H9 (cell line): ENCODE measurements at regions not wholly inside any gene's neighbourhood (a gene's known extent, or its start where the extent isn't known, plus 50 kb on each side); places are given as distances from the start of the nearest gene placed in this dataset.

ENCODE experiments used
- DNase-seq: peaks from one replicate; pipeline ENCODE4 v3.0.0-alpha.2; 2017
- H2AFZ ChIP-seq: one replicate; pipeline ENCODE4 v1.6.1; 2013; ENCODE audit warnings: mild to moderate bottlenecking, low read length, control low read depth, moderate library complexity
- H2AK5ac ChIP-seq: 2 replicates; pipeline ENCODE4 v1.6.1; 2013; ENCODE audit warnings: low read length, control low read depth, mixed read lengths; ENCODE audit not compliant: insufficient read length
- H2BK120ac ChIP-seq: one replicate; pipeline ENCODE4 v1.6.1; 2013; ENCODE audit warnings: low read depth, mild to moderate bottlenecking, low read length, control low read depth, inconsistent platforms; ENCODE audit not compliant: poor library complexity, severe bottlenecking
- H2BK12ac ChIP-seq: 2 replicates; pipeline ENCODE4 v1.6.1; 2013; ENCODE audit warnings: low read length, control low read depth, mixed read lengths, low read depth; ENCODE audit not compliant: insufficient read length
- H2BK15ac ChIP-seq: 2 replicates; pipeline ENCODE4 v1.6.1; 2013; ENCODE audit warnings: low read depth, low read length, control low read depth
- H2BK20ac ChIP-seq: one replicate; pipeline ENCODE4 v1.6.1; 2013; ENCODE audit warnings: low read depth, mild to moderate bottlenecking, low read length, control low read depth, inconsistent platforms; ENCODE audit not compliant: poor library complexity, severe bottlenecking
- H2BK5ac ChIP-seq: 2 replicates; pipeline ENCODE4 v1.6.1; 2013; ENCODE audit warnings: low read length, control low read depth, mixed read lengths; ENCODE audit not compliant: insufficient read length
- H3K14ac ChIP-seq: 2 replicates; pipeline ENCODE4 v1.6.1; 2013; ENCODE audit warnings: low read length, control low read depth; ENCODE audit not compliant: insufficient read depth
- H3K18ac ChIP-seq: 2 replicates; pipeline ENCODE4 v1.6.1; 2013; ENCODE audit warnings: low read depth, mild to moderate bottlenecking, mixed read lengths, low read length, control low read depth; ENCODE audit not compliant: insufficient read length
- H3K23ac ChIP-seq: 2 replicates; pipeline ENCODE4 v1.6.1; 2013; ENCODE audit warnings: low read length, control low read depth, mixed read lengths, low read depth; ENCODE audit not compliant: insufficient read length
- H3K23me2 ChIP-seq: 2 replicates; pipeline ENCODE4 v1.6.1; 2013; ENCODE audit warnings: low read depth, mild to moderate bottlenecking, mixed read lengths, low read length, control low read depth; ENCODE audit not compliant: insufficient read length, poor library complexity, severe bottlenecking
- H3K27ac ChIP-seq: 2 replicates; pipeline ENCODE4 v1.5.1; 2013; ENCODE audit warnings: low read length, control low read depth, mixed read lengths, low read depth; ENCODE audit not compliant: insufficient read length
- H3K27me3 ChIP-seq: 2 replicates; pipeline ENCODE4 v1.6.1; 2013; ENCODE audit warnings: low read length, control low read depth, inconsistent platforms; ENCODE audit not compliant: insufficient read depth
- H3K4ac ChIP-seq: 2 replicates; pipeline ENCODE4 v1.6.1; 2013; ENCODE audit warnings: low read depth, mild to moderate bottlenecking, control low read depth, inconsistent platforms, low read length, moderate library complexity
- H3K4me1 ChIP-seq: 2 replicates; pipeline ENCODE4 v1.6.1; 2013; ENCODE audit warnings: low read length, control low read depth, inconsistent platforms; ENCODE audit not compliant: insufficient read depth
- H3K4me2 ChIP-seq: 2 replicates; pipeline ENCODE4 v1.6.1; 2013; ENCODE audit warnings: low read length, control low read depth, mixed read lengths; ENCODE audit not compliant: insufficient read length, insufficient read depth
- H3K56ac ChIP-seq: 2 replicates; pipeline ENCODE4 v1.6.1; 2013; ENCODE audit warnings: low read depth, mild to moderate bottlenecking, mixed read lengths, low read length, control low read depth; ENCODE audit not compliant: insufficient read length
- H3K79me1 ChIP-seq: 2 replicates; pipeline ENCODE4 v1.6.1; 2013; ENCODE audit warnings: low read depth, mild to moderate bottlenecking, moderate library complexity, low read length, control low read depth, inconsistent platforms; ENCODE audit not compliant: insufficient read depth, poor library complexity, severe bottlenecking
- H3K79me2 ChIP-seq: 2 replicates; pipeline ENCODE4 v1.6.1; 2013; ENCODE audit warnings: low read length, control low read depth, inconsistent platforms; ENCODE audit not compliant: insufficient read depth
- H3K9ac ChIP-seq: 2 replicates; pipeline ENCODE4 v1.6.1; 2013; ENCODE audit warnings: low read length, control low read depth, mixed read lengths; ENCODE audit not compliant: insufficient read length; ENCODE audit errors: extremely low read depth
- H3K9me3 ChIP-seq: one replicate; pipeline ENCODE4 v1.6.1; 2013; ENCODE audit warnings: low read depth, low read length, inconsistent platforms; ENCODE audit not compliant: control insufficient read depth
- H3T11ph ChIP-seq: one replicate; pipeline ENCODE4 v1.6.1; 2013; ENCODE audit warnings: mild to moderate bottlenecking, low read length, control low read depth, inconsistent platforms
- H4K20me1 ChIP-seq: one replicate; pipeline ENCODE4 v1.6.1; 2013; ENCODE audit not compliant: control insufficient read depth, insufficient read length, insufficient read depth
- H4K5ac ChIP-seq: 2 replicates; pipeline ENCODE4 v1.6.1; 2013; ENCODE audit warnings: low read depth, mild to moderate bottlenecking, mixed read lengths, low read length, control low read depth; ENCODE audit not compliant: insufficient read length
- H4K8ac ChIP-seq: replicated peaks from 2 replicates; pipeline ENCODE4 v1.6.1; 2013; ENCODE audit warnings: low read length, control low read depth, mixed read lengths, low read depth; ENCODE audit not compliant: insufficient read length
- H4K91ac ChIP-seq: 2 replicates; pipeline ENCODE4 v1.6.1; 2013; ENCODE audit warnings: low read depth, mild to moderate bottlenecking, moderate library complexity, mixed read lengths, low read length, control low read depth; ENCODE audit not compliant: insufficient read length
- H3K27ac Mint-ChIP-seq, 3 experiments: 2 replicates in 2 of 3; 3 replicates in 1 of 3; pipeline ENCODE4 v1.8.0; 2020 to 2021; ENCODE audit warnings: mixed read lengths in 3 of 3, mild to moderate bottlenecking in 1 of 3, moderate library complexity in 1 of 3
- H3K27me3 Mint-ChIP-seq: 2 replicates; pipeline ENCODE4 v1.8.0; 2021; ENCODE audit warnings: low read depth, mild to moderate bottlenecking, moderate library complexity, mixed read lengths
- H3K36me3 Mint-ChIP-seq, 3 experiments: 2 replicates in 2 of 3; 3 replicates in 1 of 3; pipeline ENCODE4 v1.8.0; 2020 to 2021; ENCODE audit warnings: low read depth in 3 of 3, mixed read lengths in 3 of 3; ENCODE audit not compliant: insufficient read depth in 1 of 3
- H3K4me1 Mint-ChIP-seq, 2 experiments: 2 replicates each; pipeline ENCODE4 v1.8.0; 2020; ENCODE audit warnings: mixed read lengths in 2 of 2
- H3K4me3 Mint-ChIP-seq, 2 experiments: 2 replicates in 1 of 2; 3 replicates in 1 of 2; pipeline ENCODE4 v1.8.0; 2020 to 2021; ENCODE audit warnings: mild to moderate bottlenecking in 2 of 2, mixed read lengths in 2 of 2, moderate library complexity in 1 of 2
- H3K9me3 Mint-ChIP-seq, 2 experiments: 2 replicates in 1 of 2; 3 replicates in 1 of 2; pipeline ENCODE4 v1.8.0; 2020; ENCODE audit warnings: mild to moderate bottlenecking in 2 of 2, mixed read lengths in 2 of 2, moderate library complexity in 1 of 2
- CTCF ChIP-seq: fragments of 200-600 bp; sonication (generic); conservative IDR thresholded peaks from 3 replicates; pipeline ENCODE4 v1.8.0; 2021; ENCODE audit warnings: antibody characterized with exemption, mild to moderate bottlenecking
- WGBS: extraction: QIAGEN DNeasy Blood & Tissue Kit; methylation state at CpG from one replicate; pipeline ENCODE4 v1.1.7; 2013; ENCODE audit warnings: missing lambda C conversion rate, low lambda C conversion rate, mixed read lengths; ENCODE audit not compliant: insufficient read length; ENCODE audit errors: extremely low coverage; 5-methylcytosine and 5-hydroxymethylcytosine counted together

DNA sequence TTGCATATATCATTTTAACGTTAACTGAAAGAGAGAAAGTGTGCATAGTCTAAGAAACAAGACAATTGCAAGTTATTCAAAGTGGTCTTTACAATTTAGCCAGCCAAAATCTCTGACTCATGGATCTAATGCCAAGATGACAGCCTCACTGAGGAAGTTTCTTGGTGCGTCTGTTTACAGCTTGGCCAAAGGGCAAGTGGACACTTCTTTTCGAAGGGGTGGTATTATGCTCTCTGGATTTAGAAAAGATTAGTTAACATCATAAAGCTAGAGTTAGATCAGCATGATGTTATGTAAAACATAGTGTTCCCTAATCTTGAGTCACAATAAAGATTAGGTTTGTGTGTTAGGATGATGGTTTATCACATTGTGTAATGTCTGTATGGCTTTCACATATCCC, 51.5 kb upstream of the SLC2A13 start:
- Mint-ChIP-seq H3K27me3 (no peaks in the 10 kb centered on the region), H3K36me3 (peaks cover 6 to 23% (median 18%) of the 10 kb centered on the region in 3 experiments; a peak in 6 of 7 replicates), H3K4me3 (no peak overlapping the region), H3K27ac (no peak overlapping the region), H3K4me1 (peaks cover 10% of the 10 kb centered on the region in 2 experiments), H3K9me3 (peaks cover 24 to 25% of the 10 kb centered on the region in 2 experiments)
- Histone ChIP-seq H2AFZ (no peak overlapping the region), H3K23me2 (no peaks in the 10 kb centered on the region), H3K4me1 (no peaks in the 10 kb centered on the region), H3K4ac (no peak overlapping the region), H4K5ac (no peak overlapping the region), H3K23ac (no peak overlapping the region), H3K18ac (no peak overlapping the region), H2AK5ac (no peak overlapping the region), H4K91ac (no peak overlapping the region), H3K9me3 (peaks cover 6% of the 10 kb centered on the region), H2BK120ac (no peak overlapping the region), H3K27ac (no peak overlapping the region), H3K79me2 (no peaks in the 10 kb centered on the region), H2BK5ac (no peak overlapping the region), H4K20me1 (no peaks in the 10 kb centered on the region), H3K79me1 (no peaks in the 10 kb centered on the region), H2BK12ac (no peak overlapping the region), H3K27me3 (no peaks in the 10 kb centered on the region), H3K56ac (no peak overlapping the region), H4K8ac (no peak overlapping the region), H2BK20ac (no peak overlapping the region), H3K9ac (no peak overlapping the region), H3K4me2 (no peak overlapping the region), H2BK15ac (no peak overlapping the region), H3K14ac (no peak overlapping the region), H3T11ph (no peak overlapping the region)
- WGBS = no CpG with 5 or more reads among the region's 3 CpGs
- DNase-seq = no peak
- no peak for TF ChIP-seq CTCF
